ENCODE measurements at regions not wholly inside any gene's neighbourhood (a gene's known extent, or its start where the extent isn't known, plus 50 kb on each side); places are given as distances from the start of the nearest gene placed in this dataset.
"Not testable (repeated sequence)": the region's sequence is repeated elsewhere in the genome, so short reads cannot be mapped to it uniquely, and the experiment has no call there.

GRCh38 chr13:80022146-80022545 is 318.8 kb downstream of the SPRY2 start:
- no peak for DNase-seq

GRCh38 chr13:80012251-80012650 is 328.7 kb downstream of the SPRY2 start:
- DNase-seq = no peak

GRCh38 chr13:80011448-80012212 is 329.3 kb downstream of the SPRY2 start:
- DNase-seq = no peak

- DNase-seq = no peak
Observed at GRCh38 chr13:80010846-80011245, 330.1 kb downstream of the SPRY2 start.

- no peak for DNase-seq
Observed at GRCh38 chr13:80010286-80010831, 330.6 kb downstream of the SPRY2 start.

GRCh38 chr13:80009760-80010159 is 331.2 kb downstream of the SPRY2 start:
- DNase-seq = no peak

GRCh38 chr13:80006940-80007339 is 334.0 kb downstream of the SPRY2 start:
- no peak for DNase-seq

GRCh38 chr13:80001510-80001842 is 339.4 kb downstream of the SPRY2 start:
- DNase-seq = no peak

GRCh38 chr13:80000684-80001509 is 340.0 kb downstream of the SPRY2 start:
- DNase-seq = no peak

- no peak for DNase-seq
Observed at GRCh38 chr13:79999601-80000000, 341.3 kb downstream of the SPRY2 start.

- DNase-seq = no peak
Observed at GRCh38 chr13:79998381-79998880, 342.5 kb downstream of the SPRY2 start.

- no peak for DNase-seq
Observed at GRCh38 chr13:79997244-79997643, 343.7 kb downstream of the SPRY2 start.

- DNase-seq = no peak
Observed at GRCh38 chr13:79995334-79995733, 345.6 kb downstream of the SPRY2 start.

GRCh38 chr13:79992111-79992510 is 348.8 kb downstream of the SPRY2 start:
- no peak for DNase-seq

GRCh38 chr13:79990048-79990447 is 350.9 kb downstream of the SPRY2 start:
- DNase-seq = no peak

GRCh38 chr13:79989217-79989661 is 351.7 kb downstream of the SPRY2 start:
- no peak for DNase-seq

GRCh38 chr13:79988573-79988972 is 352.4 kb downstream of the SPRY2 start:
- DNase-seq = no peak

- DNase-seq = no peak
Observed at GRCh38 chr13:79987761-79988160, 353.2 kb downstream of the SPRY2 start.

GRCh38 chr13:79987323-79987722 is 353.6 kb downstream of the SPRY2 start:
- no peak for DNase-seq

GRCh38 chr13:79986890-79987289 is 354.0 kb downstream of the SPRY2 start:
- no peak for DNase-seq

- not testable (repeated sequence) for DNase-seq
Observed at GRCh38 chr13:79974935-79975650, 365.8 kb downstream of the SPRY2 start.

GRCh38 chr13:79973533-79973963 is 367.4 kb downstream of the SPRY2 start:
- DNase-seq = no peak

GRCh38 chr13:79972066-79972569 is 368.8 kb downstream of the SPRY2 start:
- no peak for DNase-seq
